ENCODE measurements at regions not wholly inside any gene's neighbourhood (a gene's known extent, or its start where the extent isn't known, plus 50 kb on each side); places are given as distances from the start of the nearest gene placed in this dataset.

DNA sequence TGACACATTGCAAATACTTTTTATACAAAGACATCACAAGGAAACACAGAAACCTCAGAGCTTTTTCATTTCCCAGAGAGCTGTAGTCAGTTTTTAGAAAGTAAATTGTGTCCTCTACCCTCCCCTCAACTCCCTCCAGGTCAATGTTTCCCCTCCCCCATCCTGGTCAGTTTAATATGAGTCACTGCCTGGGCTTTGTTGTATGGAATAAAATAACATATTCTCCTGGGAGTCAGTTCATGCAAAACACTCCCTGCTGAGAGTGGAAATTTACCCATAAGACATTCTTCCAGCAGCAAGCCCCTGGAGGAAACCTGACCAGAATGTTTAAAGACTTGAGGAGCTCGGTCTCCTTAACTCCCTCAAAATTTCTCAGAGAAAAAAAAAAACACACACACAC is 270.1 kb upstream of the LDB2 start:
- TF ChIP-seq POLR2A (IDR thresholded peaks at IDR 0.05) = no peak
- TF ChIP-seq, protein P1, sequence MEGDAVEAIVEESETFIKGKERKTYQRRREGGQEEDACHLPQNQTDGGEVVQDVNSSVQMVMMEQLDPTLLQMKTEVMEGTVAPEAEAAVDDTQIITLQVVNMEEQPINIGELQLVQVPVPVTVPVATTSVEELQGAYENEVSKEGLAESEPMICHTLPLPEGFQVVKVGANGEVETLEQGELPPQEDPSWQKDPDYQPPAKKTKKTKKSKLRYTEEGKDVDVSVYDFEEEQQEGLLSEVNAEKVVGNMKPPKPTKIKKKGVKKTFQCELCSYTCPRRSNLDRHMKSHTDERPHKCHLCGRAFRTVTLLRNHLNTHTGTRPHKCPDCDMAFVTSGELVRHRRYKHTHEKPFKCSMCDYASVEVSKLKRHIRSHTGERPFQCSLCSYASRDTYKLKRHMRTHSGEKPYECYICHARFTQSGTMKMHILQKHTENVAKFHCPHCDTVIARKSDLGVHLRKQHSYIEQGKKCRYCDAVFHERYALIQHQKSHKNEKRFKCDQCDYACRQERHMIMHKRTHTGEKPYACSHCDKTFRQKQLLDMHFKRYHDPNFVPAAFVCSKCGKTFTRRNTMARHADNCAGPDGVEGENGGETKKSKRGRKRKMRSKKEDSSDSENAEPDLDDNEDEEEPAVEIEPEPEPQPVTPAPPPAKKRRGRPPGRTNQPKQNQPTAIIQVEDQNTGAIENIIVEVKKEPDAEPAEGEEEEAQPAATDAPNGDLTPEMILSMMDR (IDR thresholded peaks at IDR 0.05) = no peak
